Fibroblast of lung (primary cell): ENCODE measurements at regions not wholly inside any gene's neighbourhood (a gene's known extent, or its start where the extent isn't known, plus 50 kb on each side); places are given as distances from the start of the nearest gene placed in this dataset.

Experiments used
- DNase-seq, 2 donors: peaks; one replicate each; pipeline versions ENCODE4 v3.0.0 to v3.0.0-alpha.2; 2010; ENCODE audit warnings: low read depth in 2 of 2
- H2AFZ ChIP-seq: 2 replicates; pipeline ENCODE4 v1.5.1; 2012; ENCODE audit warnings: low read length, control low read depth, inconsistent platforms
- H3K27ac ChIP-seq: 2 replicates; pipeline ENCODE4 v1.5.1; 2011; ENCODE audit warnings: low read length, control low read depth; ENCODE audit not compliant: insufficient read depth
- H3K27me3 ChIP-seq: 2 replicates; pipeline ENCODE4 v1.5.1; 2011; ENCODE audit warnings: mild to moderate bottlenecking, low read length; ENCODE audit not compliant: control insufficient read depth, insufficient read depth
- H3K36me3 ChIP-seq: 2 replicates; pipeline ENCODE4 v1.5.1; 2011; ENCODE audit warnings: low read length; ENCODE audit not compliant: control insufficient read depth, insufficient read depth
- H3K4me1 ChIP-seq: 2 replicates; pipeline ENCODE4 v1.5.1; 2011; ENCODE audit warnings: low read length; ENCODE audit not compliant: control insufficient read depth, insufficient read depth; ENCODE audit errors: extremely low read depth
- H3K4me2 ChIP-seq: 2 replicates; pipeline ENCODE4 v1.5.1; 2011; ENCODE audit warnings: low read length, control low read depth; ENCODE audit not compliant: insufficient read depth; ENCODE audit errors: extremely low read depth
- H3K4me3 ChIP-seq, 4 experiments: fragments of 200-600 bp in 1 of 4; sonication (generic) in 1 of 4; replicated peaks in 1 of 4; 2 replicates each; pipeline ENCODE4 v1.5.1; 2011 to 2016; ENCODE audit warnings: low read length in 4 of 4, low read depth in 3 of 4, mild to moderate bottlenecking in 3 of 4, control low read depth in 2 of 4, inconsistent platforms in 1 of 4, mixed read lengths in 1 of 4; ENCODE audit not compliant: insufficient read depth in 1 of 4; ENCODE audit errors: control extremely low read depth in 1 of 4
- H3K79me2 ChIP-seq: 2 replicates; pipeline ENCODE4 v1.5.1; 2012; ENCODE audit warnings: mild to moderate bottlenecking, low read length, inconsistent platforms; ENCODE audit not compliant: control insufficient read depth, insufficient read depth
- H3K9ac ChIP-seq: 2 replicates; pipeline ENCODE4 v1.5.1; 2011; ENCODE audit warnings: mild to moderate bottlenecking, low read length, control low read depth; ENCODE audit not compliant: insufficient read depth
- H3K9me3 ChIP-seq: 2 replicates; pipeline ENCODE4 v1.5.1; 2012; ENCODE audit warnings: low read depth, low read length; ENCODE audit not compliant: control insufficient read depth, insufficient read depth
- H4K20me1 ChIP-seq: 2 replicates; pipeline ENCODE4 v1.5.1; 2011; ENCODE audit warnings: low read length; ENCODE audit not compliant: control insufficient read depth, insufficient read depth; ENCODE audit errors: extremely low read depth
- CTCF ChIP-seq, 2 donors: IDR thresholded peaks in 1 of 2; conservative IDR thresholded peaks in 1 of 2; 1 replicate in 1 of 2; 2 replicates in 1 of 2; pipeline ENCODE4 v1.5.1; 2011 to 2012; ENCODE audit warnings: low read length in 2 of 2, control low read depth in 1 of 2, inconsistent platforms in 1 of 2, low read depth in 1 of 2, mild to moderate bottlenecking in 1 of 2
- EZH2 ChIP-seq: IDR thresholded peaks from 2 replicates; pipeline ENCODE4 v1.5.1; 2012; ENCODE audit warnings: low read length, control low read depth, mild to moderate bottlenecking; ENCODE audit errors: missing control alignments

GRCh38 chrX:45755703-45756102 lies 555.0 kb upstream of the DIPK2B start:
- TF ChIP-seq CTCF (conservative IDR thresholded peaks at IDR 0.05 in 1 of 2, IDR thresholded peaks at IDR 0.05 in 1 of 2; ENCODE audit: low read depth in 1 of 2, low read length in 2 of 2): no peak
- TF ChIP-seq EZH2: no peak
- Histone ChIP-seq H3K27ac (no peak overlapping the region), H3K36me3 (peaks cover 4% of the 10 kb centered on the region), H3K4me1 (peaks cover 23% of the 10 kb centered on the region), H4K20me1 (no peaks in the 10 kb centered on the region), H3K4me2 (peak overlapping the region; percentile 19), H3K27me3 (no peaks in the 10 kb centered on the region), H3K79me2 (peaks cover 97% of the 10 kb centered on the region), H2AFZ (no peak overlapping the region), H3K9me3 (no peaks in the 10 kb centered on the region), H3K9ac (no peak overlapping the region), H3K4me3 (no peak overlapping the region)
- no peak for DNase-seq

- peaks cover 17% of the 10 kb centered on the region for H3K4me1 ChIP-seq
- TF ChIP-seq EZH2: no peak
- no peak for TF ChIP-seq CTCF (conservative IDR thresholded peaks at IDR 0.05 in 1 of 2, IDR thresholded peaks at IDR 0.05 in 1 of 2; ENCODE audit: low read depth in 1 of 2, low read length in 2 of 2)
- H3K27me3 ChIP-seq: no peaks in the 10 kb centered on the region
- H3K36me3 ChIP-seq: peaks cover 10% of the 10 kb centered on the region
- H3K4me2 ChIP-seq: peak overlapping the region; percentile 46
- no peak for DNase-seq
- H3K9ac ChIP-seq: no peak overlapping the region
- peaks cover 90% of the 10 kb centered on the region for H3K79me2 ChIP-seq
- H3K27ac ChIP-seq: peak overlapping the region; percentile 15
- no peak overlapping the region for H2AFZ ChIP-seq
- H4K20me1 ChIP-seq: no peaks in the 10 kb centered on the region
- H3K4me3 ChIP-seq: no peak overlapping the region
- no peaks in the 10 kb centered on the region for H3K9me3 ChIP-seq
These were observed 550.5 kb upstream of the DIPK2B start for GRCh38 chrX:45751156-45751555.

- Histone ChIP-seq H3K27ac (no peak overlapping the region), H3K79me2 (peaks cover 87% of the 10 kb centered on the region), H3K27me3 (no peaks in the 10 kb centered on the region), H3K4me3 (no peak overlapping the region), H3K4me2 (no peak overlapping the region), H3K4me1 (peaks cover 17% of the 10 kb centered on the region), H3K36me3 (peaks cover 14% of the 10 kb centered on the region), H4K20me1 (no peaks in the 10 kb centered on the region), H2AFZ (no peak overlapping the region), H3K9me3 (no peaks in the 10 kb centered on the region), H3K9ac (no peak overlapping the region)
- DNase-seq: peak in 1 of 2 donors; percentile 57
- TF ChIP-seq EZH2 (no peak), CTCF (conservative IDR thresholded peaks at IDR 0.05 in 1 of 2, IDR thresholded peaks at IDR 0.05 in 1 of 2; ENCODE audit: low read depth in 1 of 2, low read length in 2 of 2) (no peak)
These were observed 550.0 kb upstream of the DIPK2B start for GRCh38 chrX:45750639-45751038.
